Stimulated activated CD4-positive, alpha-beta T cell treated with anti-CD3 and anti-CD28 coated beads, Interleukin-15, amount 100 ng/mL, for 24 hours (primary cell): ENCODE measurements at regions not wholly inside any gene's neighbourhood (a gene's known extent, or its start where the extent isn't known, plus 50 kb on each side); places are given as distances from the start of the nearest gene placed in this dataset.

Experiments
- DNase-seq: peaks from one replicate; pipeline ENCODE4 v3.0.0-alpha.2; 2020

- no peak for DNase-seq
Observed at GRCh38 chr10:113967126-113967525, 76.5 kb upstream of the ADRB1 start.

GRCh38 chr10:113970641-113971040 is 73.0 kb upstream of the ADRB1 start:
- DNase-seq: no peak

- no peak for DNase-seq
Observed at GRCh38 chr10:113971349-113971973, 72.2 kb upstream of the ADRB1 start.

- DNase-seq: no peak
Observed at GRCh38 chr10:113977174-113977573, 66.5 kb upstream of the ADRB1 start.

- no peak for DNase-seq
Observed at GRCh38 chr10:113978802-113979201, 64.9 kb upstream of the ADRB1 start.

GRCh38 chr10:113979409-113979808 is 64.3 kb upstream of the ADRB1 start:
- no peak for DNase-seq

GRCh38 chr10:113980408-113981087 is 63.1 kb upstream of the ADRB1 start:
- DNase-seq: no peak

GRCh38 chr10:113982296-113982695 is 61.4 kb upstream of the ADRB1 start:
- no peak for DNase-seq

GRCh38 chr10:113982769-113983168 is 60.9 kb upstream of the ADRB1 start:
- no peak for DNase-seq

GRCh38 chr10:113983552-113983951 is 60.1 kb upstream of the ADRB1 start:
- no peak for DNase-seq

- DNase-seq: no peak
Observed at GRCh38 chr10:113985297-113985844, 58.3 kb upstream of the ADRB1 start.

- no peak for DNase-seq
Observed at GRCh38 chr10:113986316-113986715, 57.4 kb upstream of the ADRB1 start.

GRCh38 chr10:113987156-113987555 is 56.5 kb upstream of the ADRB1 start:
- DNase-seq: no peak

GRCh38 chr10:113987805-113988204 is 55.9 kb upstream of the ADRB1 start:
- no peak for DNase-seq

GRCh38 chr10:113988535-113988934 is 55.1 kb upstream of the ADRB1 start:
- DNase-seq: no peak

- DNase-seq: peak; percentile 69
Observed at GRCh38 chr10:113991091-113991860, 52.4 kb upstream of the ADRB1 start.

GRCh38 chr10:113992471-113993011 is 51.1 kb upstream of the ADRB1 start:
- no peak for DNase-seq

GRCh38 chr10:113993489-113993991 is 50.1 kb upstream of the ADRB1 start:
- DNase-seq: no peak
